22Rv1 (cell line): ENCODE measurements at regions not wholly inside any gene's neighbourhood (a gene's known extent, or its start where the extent isn't known, plus 50 kb on each side); places are given as distances from the start of the nearest gene placed in this dataset.

Experiments used
- CTCF ChIP-seq: fragments of 450-650 bp; IDR thresholded peaks from 2 replicates; pipeline ENCODE4 v1.5.1; 2017; ENCODE audit warnings: mild to moderate bottlenecking
- ZFX ChIP-seq: fragments of 450-650 bp; IDR thresholded peaks from 2 replicates; pipeline ENCODE4 v1.6.1; 2017; ENCODE audit warnings: antibody characterized with exemption, borderline replicate concordance

- TF ChIP-seq CTCF, result no peak
- TF ChIP-seq ZFX, result no peak
These were observed 1271.0 kb downstream of the LRFN5 start for GRCh38 chr14:42877716-42878115.
